NCI-H69 (cell line): ENCODE measurements at regions not wholly inside any gene's neighbourhood (a gene's known extent, or its start where the extent isn't known, plus 50 kb on each side); places are given as distances from the start of the nearest gene placed in this dataset.

Experiments
- DNase-seq: peaks from one replicate; lab custom pipeline; 2025; lab: John Stamatoyannopoulos, UW

DNA sequence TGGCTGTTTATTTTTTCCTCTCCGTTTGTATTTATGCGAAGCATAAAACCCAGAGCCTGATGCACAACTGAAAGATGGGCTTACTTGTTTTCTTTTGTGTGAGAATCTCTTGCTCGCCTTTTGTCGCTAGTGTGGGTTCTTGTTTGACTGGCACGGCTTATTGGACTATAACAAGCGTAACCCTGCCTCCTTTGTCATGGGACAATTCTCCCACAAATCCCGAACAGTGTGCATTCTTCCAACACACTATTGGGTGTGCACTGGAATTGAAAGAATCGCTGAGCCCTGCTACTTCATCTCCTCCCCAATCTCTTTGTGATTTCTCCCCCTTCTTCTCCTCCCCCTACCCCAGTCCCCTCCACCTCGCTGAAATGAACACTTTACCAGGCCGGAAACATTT is 110.8 kb downstream of the ZIC5 start:
- no peak for DNase-seq

- peak; percentile 58 for DNase-seq
Measured at GRCh38 chr13:99859178-99860177, 112.1 kb downstream of the ZIC5 start.

- no peak for DNase-seq
Measured at GRCh38 chr13:99857738-99858137, 113.8 kb downstream of the ZIC5 start.

DNA sequence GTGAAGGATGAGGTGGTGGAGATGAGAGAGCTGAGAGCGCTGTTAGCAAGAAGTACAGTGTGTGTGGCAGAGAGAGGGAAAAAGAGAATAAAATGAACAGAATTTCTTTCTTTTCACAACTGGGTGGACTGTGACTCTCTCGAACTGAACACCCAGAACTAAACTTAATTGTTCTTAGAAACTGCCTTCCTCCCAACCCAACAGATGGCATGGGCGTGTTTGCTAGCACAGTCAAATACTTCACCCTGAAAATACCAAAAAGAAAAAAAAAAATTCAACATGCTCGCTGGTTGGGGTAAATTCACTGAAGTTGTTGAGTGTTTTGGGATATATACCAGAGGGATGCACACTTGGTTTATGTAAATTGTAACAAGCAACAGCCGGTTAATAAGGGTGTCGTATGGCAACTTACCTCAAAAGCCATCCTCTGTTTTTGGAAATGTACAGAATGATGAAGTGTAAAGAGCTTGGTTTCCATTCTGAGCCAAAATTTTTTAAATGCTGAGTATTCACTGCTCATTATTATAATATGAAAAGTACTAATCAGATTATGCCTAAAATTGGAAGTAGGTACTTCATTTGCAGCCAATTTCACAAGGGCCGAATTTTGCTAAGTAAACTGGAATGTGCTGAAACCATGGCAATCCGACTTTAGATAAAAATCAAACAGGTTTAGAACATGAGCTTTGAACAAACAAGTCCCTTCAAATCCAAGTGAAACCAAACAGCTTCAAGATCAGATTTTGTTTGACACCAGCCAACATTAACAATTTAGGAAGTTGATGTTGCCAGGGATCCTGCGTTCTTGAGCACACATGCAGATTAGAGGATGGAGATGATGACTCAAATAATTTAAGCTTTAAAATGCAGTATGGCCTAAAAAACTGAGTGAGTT is 115.8 kb downstream of the ZIC5 start:
- DNase-seq: peak; percentile 62

GRCh38 chr13:99854366-99854765 is 117.2 kb downstream of the ZIC5 start:
- DNase-seq: no peak

DNA sequence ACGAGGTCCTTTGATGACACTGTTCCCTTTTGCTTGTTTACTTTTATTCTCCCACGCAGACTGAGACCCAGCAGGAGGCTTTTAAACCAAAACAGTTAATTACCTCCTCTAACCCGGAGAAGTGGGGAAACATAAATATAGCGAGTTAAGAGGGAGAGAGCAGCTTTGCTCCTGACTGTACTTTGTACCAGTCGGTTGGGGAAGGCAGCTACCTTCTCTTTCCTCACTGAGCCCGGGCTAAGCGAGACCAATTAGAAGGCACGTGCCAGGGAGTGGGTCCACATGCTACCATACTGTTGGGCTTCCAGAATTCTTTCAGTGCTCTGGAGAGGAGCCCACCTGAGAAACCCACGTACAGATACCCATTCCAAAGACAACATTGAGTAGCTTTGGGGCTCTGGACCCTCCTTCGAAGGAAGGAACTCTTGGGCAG is 124.2 kb downstream of the ZIC5 start:
- peak; percentile 90 for DNase-seq

- DNase-seq: peak; percentile 50
Measured at GRCh38 chr13:99845161-99845874, 126.2 kb downstream of the ZIC5 start.

DNA sequence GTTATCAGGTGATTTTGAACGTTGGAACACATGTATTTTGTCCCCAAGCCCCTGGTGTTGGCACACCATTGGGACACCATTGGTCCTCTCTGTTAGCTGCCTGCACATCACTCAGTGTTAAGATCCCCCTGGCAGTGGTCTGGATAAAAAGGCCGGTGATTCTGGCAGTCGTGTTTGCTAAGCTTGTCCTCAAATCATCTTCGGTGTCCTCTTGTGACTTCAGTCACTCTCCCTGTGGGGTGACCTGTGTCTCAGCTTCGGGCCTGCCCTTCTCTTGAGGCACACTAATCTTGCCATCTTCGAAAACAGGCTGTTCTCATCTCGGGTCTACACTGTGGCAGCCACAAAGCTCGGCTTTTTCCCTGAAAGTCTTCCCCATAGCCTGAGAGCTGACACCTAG is 127.1 kb downstream of the ZIC5 start:
- no peak for DNase-seq

- DNase-seq: no peak
Measured at GRCh38 chr13:99843872-99844271, 127.7 kb downstream of the ZIC5 start.

DNA sequence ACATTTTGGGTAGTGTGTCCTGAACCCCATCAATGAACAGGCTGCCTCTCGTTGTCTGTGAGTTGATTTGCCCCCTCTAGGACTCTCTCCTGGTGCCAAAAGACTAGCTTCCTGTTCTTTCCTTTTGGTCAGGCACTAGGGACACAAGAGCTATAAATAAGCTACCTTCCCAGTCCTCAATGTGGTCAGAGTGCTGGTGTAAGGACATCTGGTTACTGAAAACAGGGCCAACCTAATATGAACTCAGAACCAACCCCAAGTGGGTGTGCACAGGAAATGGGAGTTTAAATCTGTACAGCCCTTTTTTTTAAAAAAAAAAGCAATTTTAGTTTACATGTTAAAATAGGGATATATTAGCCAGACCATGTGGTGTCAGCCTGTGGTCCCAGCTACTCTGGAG is 129.2 kb downstream of the ZIC5 start:
- no peak for DNase-seq

- DNase-seq: no peak
Measured at GRCh38 chr13:99836291-99836690, 135.3 kb downstream of the ZIC5 start.

GRCh38 chr13:99835442-99835841 is 136.1 kb downstream of the ZIC5 start:
- no peak for DNase-seq

DNA sequence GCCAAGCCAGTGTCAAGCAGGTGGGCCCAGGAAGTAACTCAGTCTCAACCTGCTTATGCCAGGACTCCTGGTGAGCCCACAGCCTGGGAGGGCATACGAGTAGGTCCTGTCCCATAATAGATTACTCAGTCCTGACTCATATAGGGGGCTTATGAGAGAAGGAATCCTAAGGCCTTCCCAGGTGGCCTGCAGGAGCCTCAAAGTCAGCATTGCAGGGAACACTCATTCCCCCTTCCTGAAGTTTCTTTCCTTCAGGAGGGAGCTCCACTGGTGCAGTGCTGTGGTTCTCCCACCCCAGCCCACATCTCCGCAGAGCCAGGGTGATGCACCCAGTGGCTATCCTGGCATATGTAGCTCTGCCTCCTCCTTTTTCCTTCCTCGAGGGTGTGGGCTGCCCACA is 137.3 kb downstream of the ZIC5 start:
- no peak for DNase-seq

DNA sequence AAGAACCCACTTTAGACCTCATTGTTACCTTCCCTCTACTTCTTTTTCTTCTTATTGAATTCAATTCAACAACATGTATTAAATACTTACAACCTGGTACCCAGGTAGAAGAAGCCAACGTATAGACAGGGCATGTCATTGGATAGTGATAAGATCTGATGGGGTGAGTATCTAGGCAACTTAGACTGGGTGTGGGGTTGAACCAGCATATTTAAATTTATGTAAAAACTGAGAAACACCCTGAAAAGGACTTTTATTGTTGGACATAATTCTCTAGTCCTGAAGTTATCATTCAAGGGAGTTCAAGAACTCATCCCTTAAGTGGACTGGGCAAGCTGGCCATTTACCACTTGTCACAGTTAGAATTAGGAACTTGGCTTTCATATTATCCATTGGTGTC is 139.2 kb downstream of the ZIC5 start:
- no peak for DNase-seq

GRCh38 chr13:99830931-99831330 is 140.6 kb downstream of the ZIC5 start:
- DNase-seq: peak; percentile 64

DNA sequence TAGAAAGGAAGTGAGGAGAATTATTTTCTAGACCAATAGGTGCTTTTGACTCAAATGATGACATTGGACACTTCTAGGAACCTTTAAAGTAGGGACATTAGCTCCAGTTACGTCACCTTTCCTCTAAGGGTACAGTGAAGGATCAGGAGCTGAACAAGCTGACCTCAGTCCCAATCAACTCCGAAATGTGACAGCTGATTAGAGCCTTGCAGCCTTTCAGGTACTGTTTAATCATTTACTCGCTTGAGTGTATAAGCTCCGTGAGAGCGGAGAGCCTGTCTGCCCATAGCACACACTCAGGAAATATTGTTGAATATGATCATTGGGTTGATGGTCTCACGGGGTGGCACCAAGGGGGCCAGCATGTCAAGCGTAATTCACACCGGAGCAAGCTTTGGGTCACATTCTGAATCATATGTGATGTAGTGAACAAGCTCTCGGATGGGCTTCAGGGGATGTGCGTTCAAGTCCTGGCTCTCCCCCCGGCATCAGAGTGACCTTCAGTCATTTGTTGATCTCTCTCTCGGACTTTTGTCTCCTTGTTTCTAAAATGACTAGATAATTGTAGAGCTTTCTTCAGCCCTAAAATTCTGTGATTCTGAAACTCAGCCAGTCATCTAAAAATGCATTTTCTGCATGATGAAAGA is 141.9 kb downstream of the ZIC5 start:
- no peak for DNase-seq

GRCh38 chr13:99829161-99829560 is 142.4 kb downstream of the ZIC5 start:
- DNase-seq: no peak

DNA sequence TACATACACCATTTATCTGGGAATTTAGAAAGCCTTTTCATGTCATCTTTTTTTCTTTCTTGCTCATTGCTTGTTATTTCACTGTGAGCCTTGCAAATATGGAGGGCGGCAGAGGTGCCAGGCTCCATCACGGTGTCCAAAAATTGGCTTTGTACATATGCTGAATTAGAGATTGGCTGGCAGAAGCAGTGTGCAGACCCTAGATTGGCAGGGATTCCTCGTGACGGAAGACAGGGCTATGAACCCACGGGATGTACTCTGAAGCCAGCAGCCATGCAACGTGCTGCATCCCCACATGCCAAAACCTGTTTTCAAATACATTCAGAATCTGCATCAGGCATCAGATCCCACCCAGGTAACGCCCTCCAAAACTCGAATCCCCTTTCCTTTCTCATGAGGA is 142.8 kb downstream of the ZIC5 start:
- DNase-seq: no peak

GRCh38 chr13:99828123-99828522 is 143.4 kb downstream of the ZIC5 start:
- DNase-seq: no peak

GRCh38 chr13:99827011-99827772 is 144.4 kb downstream of the ZIC5 start:
- DNase-seq: peak; percentile 38

DNA sequence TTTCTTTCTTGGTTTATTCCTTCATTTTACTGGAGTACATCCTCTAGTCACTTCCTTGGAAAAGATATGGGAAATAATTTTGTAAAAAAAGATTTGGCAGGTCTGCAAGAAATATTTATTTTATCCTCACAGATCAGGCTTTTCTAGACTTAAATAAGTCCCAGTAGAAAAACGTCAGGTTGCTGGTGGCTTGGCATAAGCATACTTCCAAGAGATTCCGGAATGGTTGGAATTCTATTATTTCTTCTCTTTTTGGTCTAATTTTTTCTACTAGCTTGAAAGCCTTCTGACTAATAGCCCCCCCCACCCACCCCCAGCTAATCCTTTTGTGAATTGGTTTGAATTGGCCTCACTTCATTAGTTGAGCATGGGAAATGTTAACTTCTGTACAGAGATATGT is 147.6 kb downstream of the ZIC5 start:
- no peak for DNase-seq
